HepG2 (cell line): ENCODE measurements at regions not wholly inside any gene's neighbourhood (a gene's known extent, or its start where the extent isn't known, plus 50 kb on each side); places are given as distances from the start of the nearest gene placed in this dataset.

Source experiments
- FOXK1 ChIP-seq: sonication (generic); formaldehyde crosslinking; IDR thresholded peaks from 2 replicates; pipeline ENCODE4 v1.4.0; 2020; ENCODE audit warnings: low read depth, missing genetic modification reagents, borderline replicate concordance
- GATAD2A ChIP-seq: IDR thresholded peaks from 2 replicates; pipeline ENCODE4 v1.6.1; 2016
- MLLT10 ChIP-seq: sonication (generic); formaldehyde crosslinking; IDR thresholded peaks from 2 replicates; pipeline ENCODE4 v1.4.0; 2020; ENCODE audit warnings: missing genetic modification reagents
- POLR2AphosphoS5 ChIP-seq: IDR thresholded peaks from 2 replicates; pipeline ENCODE4 v1.6.1; 2012; ENCODE audit warnings: low read depth, low read length
- ZFX ChIP-seq: sonication (generic); formaldehyde crosslinking; IDR thresholded peaks from 2 replicates; pipeline ENCODE4 v1.4.0; 2020; ENCODE audit warnings: mild to moderate bottlenecking, low read depth, missing genetic modification reagents, moderate library complexity
- ZMAT3 ChIP-seq: sonication (generic); formaldehyde crosslinking; conservative IDR thresholded peaks from 2 replicates; pipeline ENCODE4 v1.7.0; 2021; ENCODE audit warnings: missing genetic modification reagents
- ZNF207 ChIP-seq: fragments of 450-650 bp; IDR thresholded peaks from 2 replicates; pipeline ENCODE4 v1.6.1; 2016; ENCODE audit warnings: antibody characterized with exemption, borderline replicate concordance
- ZNF772 ChIP-seq: sonication (generic); formaldehyde crosslinking; IDR thresholded peaks from 2 replicates; pipeline ENCODE4 v1.5.0; 2020; ENCODE audit warnings: mild to moderate bottlenecking, missing genetic modification reagents
- TF ChIP-seq, protein P1 (sequence below): IDR thresholded peaks from 2 replicates; pipeline ENCODE4 v1.6.1; 2012; ENCODE audit warnings: inconsistent platforms
- TF ChIP-seq, protein P2 (sequence below): sonication (generic); formaldehyde crosslinking; IDR thresholded peaks from 2 replicates; pipeline ENCODE4 v1.5.0; 2020; ENCODE audit warnings: mild to moderate bottlenecking, missing genetic modification reagents, moderate library complexity
- TF ChIP-seq, protein P3 (sequence below), 2 experiments: fragments of 450-650 bp in 1 of 2; sonication (generic) in 1 of 2; formaldehyde crosslinking in 1 of 2; IDR thresholded peaks; 2 replicates each; pipeline versions ENCODE4 v1.6.1 to v1.8.0; 2016 to 2022; ENCODE audit warnings: antibody characterized with exemption in 1 of 2, mild to moderate bottlenecking in 1 of 2, missing genetic modification reagents in 1 of 2
- TF ChIP-seq, protein P4 (sequence below): sonication (generic); formaldehyde crosslinking; conservative IDR thresholded peaks from 2 replicates; pipeline ENCODE4 v1.5.0; 2020; ENCODE audit warnings: missing genetic modification reagents

DNA sequence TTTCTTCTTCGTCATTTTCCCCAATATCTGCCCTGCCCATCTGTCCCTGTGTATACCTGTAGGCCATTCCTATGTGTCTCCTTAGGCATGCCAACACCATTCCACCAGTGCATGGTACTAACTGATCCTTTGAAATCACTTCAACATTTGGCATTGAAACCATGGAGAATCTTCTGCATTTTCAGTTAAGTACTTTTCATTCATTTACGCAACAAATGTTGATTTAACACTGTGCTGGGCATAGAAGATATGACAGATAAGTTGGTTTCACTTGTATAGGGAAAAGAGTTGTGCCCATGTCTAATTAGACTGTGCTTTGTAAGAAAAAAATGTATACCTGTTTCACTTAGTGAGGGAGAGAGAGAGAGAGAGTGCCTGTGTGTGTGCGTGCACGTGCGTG lies 77.9 kb upstream of the FLT1 start:
- TF ChIP-seq GATAD2A, result no peak
- TF ChIP-seq, protein P1, sequence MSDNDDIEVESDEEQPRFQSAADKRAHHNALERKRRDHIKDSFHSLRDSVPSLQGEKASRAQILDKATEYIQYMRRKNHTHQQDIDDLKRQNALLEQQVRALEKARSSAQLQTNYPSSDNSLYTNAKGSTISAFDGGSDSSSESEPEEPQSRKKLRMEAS, result no peak
- no peak for TF ChIP-seq ZFX
- no peak for TF ChIP-seq ZMAT3
- TF ChIP-seq ZNF207, result no peak
- TF ChIP-seq POLR2AphosphoS5, result no peak
- no peak for TF ChIP-seq FOXK1 (CRISPR knock-in tag)
- no peak for TF ChIP-seq ZNF772 (CRISPR knock-in tag)
- TF ChIP-seq, protein P2, sequence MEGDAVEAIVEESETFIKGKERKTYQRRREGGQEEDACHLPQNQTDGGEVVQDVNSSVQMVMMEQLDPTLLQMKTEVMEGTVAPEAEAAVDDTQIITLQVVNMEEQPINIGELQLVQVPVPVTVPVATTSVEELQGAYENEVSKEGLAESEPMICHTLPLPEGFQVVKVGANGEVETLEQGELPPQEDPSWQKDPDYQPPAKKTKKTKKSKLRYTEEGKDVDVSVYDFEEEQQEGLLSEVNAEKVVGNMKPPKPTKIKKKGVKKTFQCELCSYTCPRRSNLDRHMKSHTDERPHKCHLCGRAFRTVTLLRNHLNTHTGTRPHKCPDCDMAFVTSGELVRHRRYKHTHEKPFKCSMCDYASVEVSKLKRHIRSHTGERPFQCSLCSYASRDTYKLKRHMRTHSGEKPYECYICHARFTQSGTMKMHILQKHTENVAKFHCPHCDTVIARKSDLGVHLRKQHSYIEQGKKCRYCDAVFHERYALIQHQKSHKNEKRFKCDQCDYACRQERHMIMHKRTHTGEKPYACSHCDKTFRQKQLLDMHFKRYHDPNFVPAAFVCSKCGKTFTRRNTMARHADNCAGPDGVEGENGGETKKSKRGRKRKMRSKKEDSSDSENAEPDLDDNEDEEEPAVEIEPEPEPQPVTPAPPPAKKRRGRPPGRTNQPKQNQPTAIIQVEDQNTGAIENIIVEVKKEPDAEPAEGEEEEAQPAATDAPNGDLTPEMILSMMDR (CRISPR knock-in tag), result no peak
- TF ChIP-seq, protein P3, sequence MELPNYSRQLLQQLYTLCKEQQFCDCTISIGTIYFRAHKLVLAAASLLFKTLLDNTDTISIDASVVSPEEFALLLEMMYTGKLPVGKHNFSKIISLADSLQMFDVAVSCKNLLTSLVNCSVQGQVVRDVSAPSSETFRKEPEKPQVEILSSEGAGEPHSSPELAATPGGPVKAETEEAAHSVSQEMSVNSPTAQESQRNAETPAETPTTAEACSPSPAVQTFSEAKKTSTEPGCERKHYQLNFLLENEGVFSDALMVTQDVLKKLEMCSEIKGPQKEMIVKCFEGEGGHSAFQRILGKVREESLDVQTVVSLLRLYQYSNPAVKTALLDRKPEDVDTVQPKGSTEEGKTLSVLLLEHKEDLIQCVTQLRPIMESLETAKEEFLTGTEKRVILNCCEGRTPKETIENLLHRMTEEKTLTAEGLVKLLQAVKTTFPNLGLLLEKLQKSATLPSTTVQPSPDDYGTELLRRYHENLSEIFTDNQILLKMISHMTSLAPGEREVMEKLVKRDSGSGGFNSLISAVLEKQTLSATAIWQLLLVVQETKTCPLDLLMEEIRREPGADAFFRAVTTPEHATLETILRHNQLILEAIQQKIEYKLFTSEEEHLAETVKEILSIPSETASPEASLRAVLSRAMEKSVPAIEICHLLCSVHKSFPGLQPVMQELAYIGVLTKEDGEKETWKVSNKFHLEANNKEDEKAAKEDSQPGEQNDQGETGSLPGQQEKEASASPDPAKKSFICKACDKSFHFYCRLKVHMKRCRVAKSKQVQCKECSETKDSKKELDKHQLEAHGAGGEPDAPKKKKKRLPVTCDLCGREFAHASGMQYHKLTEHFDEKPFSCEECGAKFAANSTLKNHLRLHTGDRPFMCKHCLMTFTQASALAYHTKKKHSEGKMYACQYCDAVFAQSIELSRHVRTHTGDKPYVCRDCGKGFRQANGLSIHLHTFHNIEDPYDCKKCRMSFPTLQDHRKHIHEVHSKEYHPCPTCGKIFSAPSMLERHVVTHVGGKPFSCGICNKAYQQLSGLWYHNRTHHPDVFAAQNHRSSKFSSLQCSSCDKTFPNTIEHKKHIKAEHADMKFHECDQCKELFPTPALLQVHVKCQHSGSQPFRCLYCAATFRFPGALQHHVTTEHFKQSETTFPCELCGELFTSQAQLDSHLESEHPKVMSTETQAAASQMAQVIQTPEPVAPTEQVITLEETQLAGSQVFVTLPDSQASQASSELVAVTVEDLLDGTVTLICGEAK (IDR thresholded peaks at IDR 0.05), result no peak
- TF ChIP-seq, protein P3 (CRISPR knock-in tag; IDR thresholded peaks at IDR 0.05), result no peak
- no peak for TF ChIP-seq MLLT10 (CRISPR knock-in tag)
- TF ChIP-seq, protein P4, sequence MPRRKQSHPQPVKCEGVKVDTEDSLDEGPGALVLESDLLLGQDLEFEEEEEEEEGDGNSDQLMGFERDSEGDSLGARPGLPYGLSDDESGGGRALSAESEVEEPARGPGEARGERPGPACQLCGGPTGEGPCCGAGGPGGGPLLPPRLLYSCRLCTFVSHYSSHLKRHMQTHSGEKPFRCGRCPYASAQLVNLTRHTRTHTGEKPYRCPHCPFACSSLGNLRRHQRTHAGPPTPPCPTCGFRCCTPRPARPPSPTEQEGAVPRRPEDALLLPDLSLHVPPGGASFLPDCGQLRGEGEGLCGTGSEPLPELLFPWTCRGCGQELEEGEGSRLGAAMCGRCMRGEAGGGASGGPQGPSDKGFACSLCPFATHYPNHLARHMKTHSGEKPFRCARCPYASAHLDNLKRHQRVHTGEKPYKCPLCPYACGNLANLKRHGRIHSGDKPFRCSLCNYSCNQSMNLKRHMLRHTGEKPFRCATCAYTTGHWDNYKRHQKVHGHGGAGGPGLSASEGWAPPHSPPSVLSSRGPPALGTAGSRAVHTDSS (CRISPR knock-in tag), result no peak
